ENCODE measurements at regions not wholly inside any gene's neighbourhood (a gene's known extent, or its start where the extent isn't known, plus 50 kb on each side); places are given as distances from the start of the nearest gene placed in this dataset.

DNA sequence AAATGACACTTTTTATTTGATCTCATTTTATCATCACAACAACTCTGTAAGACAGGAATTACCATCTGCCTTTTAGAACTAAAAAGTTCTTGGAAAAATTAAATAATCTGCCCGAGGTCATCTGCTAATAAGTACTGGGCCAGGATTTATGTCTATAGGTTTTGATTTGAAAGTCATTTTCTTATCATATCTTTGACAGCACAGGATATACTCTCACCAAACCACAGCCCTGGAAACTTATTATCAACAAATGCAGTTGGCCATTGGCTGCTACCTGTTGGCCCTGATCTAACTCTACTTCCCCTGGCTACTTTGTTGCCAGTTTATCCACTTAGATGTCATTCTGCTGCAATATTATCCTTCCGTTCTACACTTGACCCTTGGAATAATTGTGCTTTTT, 354.6 kb downstream of the RAD51AP2 start:
- Histone ChIP-seq H3K9me3 (ENCODE audit: control insufficient read depth, insufficient read depth, low read length) (no peaks in the 10 kb centered on the region), H3K27me3 (ENCODE audit: control insufficient read depth, insufficient read depth, low read length) (no peaks in the 10 kb centered on the region), H3K4me1 (ENCODE audit: control insufficient read depth, insufficient read depth, low read length) (no peaks in the 10 kb centered on the region), H3K4me3 (ENCODE audit: low read length) (no peak overlapping the region), H3K27ac (ENCODE audit: low read length) (no peak overlapping the region), H3K36me3 (ENCODE audit: control insufficient read depth, insufficient read depth, low read length) (no peaks in the 10 kb centered on the region)
- Mint-ChIP-seq H3K36me3 (no peaks in the 10 kb centered on the region), H3K4me3 (no peak overlapping the region), H3K9me3 (peaks cover 2 to 6% of the 10 kb centered on the region in 2 donors), H3K27me3 (ENCODE audit: low read depth in 2 of 2) (no peaks in the 10 kb centered on the region), H3K27ac (no peak overlapping the region), H3K4me1 (no peaks in the 10 kb centered on the region)
- intact Hi-C loops (cut with micrococcal nuclease): no loop called here
- DNase-seq (no peak), ATAC-seq (no peak)
- TF ChIP-seq, protein P1, sequence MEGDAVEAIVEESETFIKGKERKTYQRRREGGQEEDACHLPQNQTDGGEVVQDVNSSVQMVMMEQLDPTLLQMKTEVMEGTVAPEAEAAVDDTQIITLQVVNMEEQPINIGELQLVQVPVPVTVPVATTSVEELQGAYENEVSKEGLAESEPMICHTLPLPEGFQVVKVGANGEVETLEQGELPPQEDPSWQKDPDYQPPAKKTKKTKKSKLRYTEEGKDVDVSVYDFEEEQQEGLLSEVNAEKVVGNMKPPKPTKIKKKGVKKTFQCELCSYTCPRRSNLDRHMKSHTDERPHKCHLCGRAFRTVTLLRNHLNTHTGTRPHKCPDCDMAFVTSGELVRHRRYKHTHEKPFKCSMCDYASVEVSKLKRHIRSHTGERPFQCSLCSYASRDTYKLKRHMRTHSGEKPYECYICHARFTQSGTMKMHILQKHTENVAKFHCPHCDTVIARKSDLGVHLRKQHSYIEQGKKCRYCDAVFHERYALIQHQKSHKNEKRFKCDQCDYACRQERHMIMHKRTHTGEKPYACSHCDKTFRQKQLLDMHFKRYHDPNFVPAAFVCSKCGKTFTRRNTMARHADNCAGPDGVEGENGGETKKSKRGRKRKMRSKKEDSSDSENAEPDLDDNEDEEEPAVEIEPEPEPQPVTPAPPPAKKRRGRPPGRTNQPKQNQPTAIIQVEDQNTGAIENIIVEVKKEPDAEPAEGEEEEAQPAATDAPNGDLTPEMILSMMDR (IDR thresholded peaks at IDR 0.05): no peak
- 82% methylated on average over 1 of the region's 2 CpGs for WGBS (ENCODE audit: insufficient coverage)

DNA sequence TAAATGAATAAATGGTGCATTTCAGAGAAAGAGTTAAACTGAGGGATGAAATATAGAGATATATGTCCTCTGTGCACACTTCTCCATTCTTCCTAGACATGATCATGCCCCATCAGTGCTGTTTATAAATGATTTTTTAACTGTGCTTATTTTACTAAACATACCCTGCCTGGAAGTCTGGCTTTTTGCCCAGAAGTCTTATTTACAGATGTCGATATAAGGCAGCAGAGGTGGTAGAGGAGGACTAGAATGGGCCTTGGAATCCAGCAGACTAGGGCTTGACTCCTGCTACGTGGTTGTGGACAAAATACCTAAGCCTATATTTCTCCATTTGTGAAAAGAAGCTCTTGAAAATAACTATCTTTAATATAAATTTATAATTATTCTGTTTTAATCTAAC, 355.5 kb downstream of the RAD51AP2 start:
- Histone ChIP-seq H3K4me1 (ENCODE audit: control insufficient read depth, insufficient read depth, low read length) (no peaks in the 10 kb centered on the region), H3K27me3 (ENCODE audit: control insufficient read depth, insufficient read depth, low read length) (no peaks in the 10 kb centered on the region), H3K4me3 (ENCODE audit: low read length) (no peak overlapping the region), H3K9me3 (ENCODE audit: control insufficient read depth, insufficient read depth, low read length) (no peaks in the 10 kb centered on the region), H3K36me3 (ENCODE audit: control insufficient read depth, insufficient read depth, low read length) (no peaks in the 10 kb centered on the region), H3K27ac (ENCODE audit: low read length) (no peak overlapping the region)
- Mint-ChIP-seq H3K4me1 (no peaks in the 10 kb centered on the region), H3K36me3 (no peaks in the 10 kb centered on the region), H3K4me3 (no peak overlapping the region), H3K27me3 (ENCODE audit: low read depth in 2 of 2) (no peaks in the 10 kb centered on the region), H3K27ac (no peak overlapping the region), H3K9me3 (peaks cover 2 to 3% of the 10 kb centered on the region in 2 donors)
- no peak for DNase-seq
- intact Hi-C loops (cut with micrococcal nuclease): no loop called here
- ATAC-seq: no peak
- no CpG with 5 or more reads among the region's 2 CpGs for WGBS (ENCODE audit: insufficient coverage)
- TF ChIP-seq, protein P1 (IDR thresholded peaks at IDR 0.05): no peak

DNA sequence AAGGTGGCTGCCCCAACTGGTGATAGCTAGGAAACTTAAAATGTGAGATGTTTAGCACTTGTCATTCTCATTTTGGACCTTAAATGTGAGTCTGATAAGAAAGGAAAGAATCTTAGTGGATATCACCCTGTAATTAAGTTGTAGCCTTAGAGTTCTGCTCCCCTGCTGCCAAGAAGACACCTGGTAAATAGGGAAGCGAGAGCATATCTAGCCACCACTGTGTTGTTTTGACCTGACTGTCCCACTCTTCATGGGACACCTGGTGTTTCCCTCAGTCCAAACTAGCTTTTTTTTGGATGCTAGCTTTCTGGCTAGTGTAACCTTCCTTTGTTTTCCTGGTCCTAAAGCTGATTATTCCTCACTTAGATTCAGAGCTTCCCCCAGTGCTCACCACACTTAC, 357.6 kb downstream of the RAD51AP2 start:
- Histone ChIP-seq H3K27me3 (ENCODE audit: control insufficient read depth, insufficient read depth, low read length) (no peaks in the 10 kb centered on the region), H3K9me3 (ENCODE audit: control insufficient read depth, insufficient read depth, low read length) (no peaks in the 10 kb centered on the region), H3K36me3 (ENCODE audit: control insufficient read depth, insufficient read depth, low read length) (no peaks in the 10 kb centered on the region), H3K4me1 (ENCODE audit: control insufficient read depth, insufficient read depth, low read length) (no peaks in the 10 kb centered on the region), H3K27ac (ENCODE audit: low read length) (no peak overlapping the region), H3K4me3 (ENCODE audit: low read length) (no peak overlapping the region)
- ATAC-seq (no peak), DNase-seq (no peak)
- no peak overlapping the region for H3K27ac Mint-ChIP-seq
- TF ChIP-seq, protein P1 (IDR thresholded peaks at IDR 0.05): no peak
- H3K4me1 Mint-ChIP-seq: no peaks in the 10 kb centered on the region
- H3K4me3 Mint-ChIP-seq: no peak overlapping the region
- H3K27me3 Mint-ChIP-seq (ENCODE audit: low read depth in 2 of 2): no peaks in the 10 kb centered on the region
- no peaks in the 10 kb centered on the region for H3K36me3 Mint-ChIP-seq
- H3K9me3 Mint-ChIP-seq: peaks cover 0 to 3% of the 10 kb centered on the region in 2 donors
- intact Hi-C loops (cut with micrococcal nuclease): no loop called here
- 89% methylated on average over 1 of the region's 1 CpG for WGBS (ENCODE audit: insufficient coverage)

DNA sequence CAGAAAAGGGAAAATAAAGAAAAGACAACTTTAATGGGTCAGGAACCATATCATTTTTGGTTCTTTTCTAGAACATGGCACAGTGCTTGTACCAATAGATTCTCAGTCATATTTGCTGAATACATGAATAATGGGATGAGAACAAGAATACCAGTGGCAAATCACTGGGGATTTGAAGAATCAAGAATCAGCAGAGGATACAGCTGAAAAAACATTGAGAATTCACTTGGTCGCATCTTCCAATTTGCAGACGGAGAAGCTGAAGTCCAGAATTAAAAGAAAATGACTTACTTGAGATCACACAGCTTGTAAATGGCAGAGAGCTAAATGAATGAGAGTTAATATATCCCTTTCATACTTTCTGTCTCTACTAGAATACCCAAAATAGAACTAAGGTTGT, 362.2 kb downstream of the RAD51AP2 start:
- H3K4me1 Mint-ChIP-seq: no peaks in the 10 kb centered on the region
- ATAC-seq (no peak), DNase-seq (no peak)
- H3K36me3 Mint-ChIP-seq: no peaks in the 10 kb centered on the region
- Histone ChIP-seq H3K9me3 (ENCODE audit: control insufficient read depth, insufficient read depth, low read length) (no peaks in the 10 kb centered on the region), H3K4me3 (ENCODE audit: low read length) (no peak overlapping the region), H3K27me3 (ENCODE audit: control insufficient read depth, insufficient read depth, low read length) (no peaks in the 10 kb centered on the region), H3K27ac (ENCODE audit: low read length) (no peak overlapping the region), H3K36me3 (ENCODE audit: control insufficient read depth, insufficient read depth, low read length) (no peaks in the 10 kb centered on the region), H3K4me1 (ENCODE audit: control insufficient read depth, insufficient read depth, low read length) (no peaks in the 10 kb centered on the region)
- H3K27ac Mint-ChIP-seq: no peak overlapping the region
- no peaks in the 10 kb centered on the region for H3K27me3 Mint-ChIP-seq (ENCODE audit: low read depth in 2 of 2)
- TF ChIP-seq, protein P1 (IDR thresholded peaks at IDR 0.05): no peak
- H3K4me3 Mint-ChIP-seq: no peak overlapping the region
- intact Hi-C loops (cut with micrococcal nuclease): no loop called here
- peaks cover 0 to 2% of the 10 kb centered on the region in 2 donors for H3K9me3 Mint-ChIP-seq
- 92% methylated on average over 2 of the region's 2 CpGs for WGBS (ENCODE audit: insufficient coverage)
